HepG2 (cell line): ENCODE measurements at regions not wholly inside any gene's neighbourhood (a gene's known extent, or its start where the extent isn't known, plus 50 kb on each side); places are given as distances from the start of the nearest gene placed in this dataset.

Experiments
- AGO1 ChIP-seq: fragments of 200-400 bp; formaldehyde crosslinking; IDR thresholded peaks from 2 replicates; pipeline ENCODE4 v1.6.1; 2017; ENCODE audit warnings: mild to moderate bottlenecking, low read depth, low read length, moderate library complexity; ENCODE audit not compliant: poor library complexity, severe bottlenecking
- ZNF251 ChIP-seq: sonication (generic); formaldehyde crosslinking; IDR thresholded peaks from 2 replicates; pipeline ENCODE4 v1.9.0; 2021; ENCODE audit warnings: mild to moderate bottlenecking, missing genetic modification reagents
- TF ChIP-seq, protein P1 (sequence below): sonication (generic); formaldehyde crosslinking; IDR thresholded peaks from 2 replicates; pipeline ENCODE4 v1.4.0; 2020; ENCODE audit warnings: mild to moderate bottlenecking, missing genetic modification reagents
- TF ChIP-seq, protein P2 (sequence below): sonication (generic); formaldehyde crosslinking; IDR thresholded peaks from 2 replicates; pipeline ENCODE4 v1.5.0; 2020; ENCODE audit warnings: mild to moderate bottlenecking, missing genetic modification reagents, moderate library complexity

DNA sequence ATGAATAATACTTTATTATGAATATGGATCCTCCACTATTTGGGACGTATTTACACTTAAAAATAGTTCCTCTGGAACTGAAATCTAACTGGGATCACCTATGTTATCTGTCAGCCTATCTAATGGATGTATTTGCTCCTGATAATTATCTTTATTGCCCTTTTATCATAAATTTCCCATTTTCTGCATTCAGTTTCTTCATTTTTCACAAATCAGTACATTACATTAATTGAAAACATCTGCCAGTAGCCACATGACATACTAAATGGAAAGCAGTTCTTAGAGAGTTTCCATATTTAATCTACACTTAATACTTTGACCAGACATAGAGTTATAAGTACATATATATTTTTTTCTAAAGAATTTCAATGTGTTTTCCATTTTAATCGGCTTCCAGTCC is 888.8 kb downstream of the SLITRK6 start:
- TF ChIP-seq AGO1 = no peak
- TF ChIP-seq, protein P1, sequence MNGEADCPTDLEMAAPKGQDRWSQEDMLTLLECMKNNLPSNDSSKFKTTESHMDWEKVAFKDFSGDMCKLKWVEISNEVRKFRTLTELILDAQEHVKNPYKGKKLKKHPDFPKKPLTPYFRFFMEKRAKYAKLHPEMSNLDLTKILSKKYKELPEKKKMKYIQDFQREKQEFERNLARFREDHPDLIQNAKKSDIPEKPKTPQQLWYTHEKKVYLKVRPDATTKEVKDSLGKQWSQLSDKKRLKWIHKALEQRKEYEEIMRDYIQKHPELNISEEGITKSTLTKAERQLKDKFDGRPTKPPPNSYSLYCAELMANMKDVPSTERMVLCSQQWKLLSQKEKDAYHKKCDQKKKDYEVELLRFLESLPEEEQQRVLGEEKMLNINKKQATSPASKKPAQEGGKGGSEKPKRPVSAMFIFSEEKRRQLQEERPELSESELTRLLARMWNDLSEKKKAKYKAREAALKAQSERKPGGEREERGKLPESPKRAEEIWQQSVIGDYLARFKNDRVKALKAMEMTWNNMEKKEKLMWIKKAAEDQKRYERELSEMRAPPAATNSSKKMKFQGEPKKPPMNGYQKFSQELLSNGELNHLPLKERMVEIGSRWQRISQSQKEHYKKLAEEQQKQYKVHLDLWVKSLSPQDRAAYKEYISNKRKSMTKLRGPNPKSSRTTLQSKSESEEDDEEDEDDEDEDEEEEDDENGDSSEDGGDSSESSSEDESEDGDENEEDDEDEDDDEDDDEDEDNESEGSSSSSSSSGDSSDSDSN (CRISPR knock-in tag) = no peak
- TF ChIP-seq, protein P2, sequence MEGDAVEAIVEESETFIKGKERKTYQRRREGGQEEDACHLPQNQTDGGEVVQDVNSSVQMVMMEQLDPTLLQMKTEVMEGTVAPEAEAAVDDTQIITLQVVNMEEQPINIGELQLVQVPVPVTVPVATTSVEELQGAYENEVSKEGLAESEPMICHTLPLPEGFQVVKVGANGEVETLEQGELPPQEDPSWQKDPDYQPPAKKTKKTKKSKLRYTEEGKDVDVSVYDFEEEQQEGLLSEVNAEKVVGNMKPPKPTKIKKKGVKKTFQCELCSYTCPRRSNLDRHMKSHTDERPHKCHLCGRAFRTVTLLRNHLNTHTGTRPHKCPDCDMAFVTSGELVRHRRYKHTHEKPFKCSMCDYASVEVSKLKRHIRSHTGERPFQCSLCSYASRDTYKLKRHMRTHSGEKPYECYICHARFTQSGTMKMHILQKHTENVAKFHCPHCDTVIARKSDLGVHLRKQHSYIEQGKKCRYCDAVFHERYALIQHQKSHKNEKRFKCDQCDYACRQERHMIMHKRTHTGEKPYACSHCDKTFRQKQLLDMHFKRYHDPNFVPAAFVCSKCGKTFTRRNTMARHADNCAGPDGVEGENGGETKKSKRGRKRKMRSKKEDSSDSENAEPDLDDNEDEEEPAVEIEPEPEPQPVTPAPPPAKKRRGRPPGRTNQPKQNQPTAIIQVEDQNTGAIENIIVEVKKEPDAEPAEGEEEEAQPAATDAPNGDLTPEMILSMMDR (CRISPR knock-in tag) = no peak
- no peak for TF ChIP-seq ZNF251
